C1 segment of cervical spinal cord (tissue), 14 donors: ENCODE measurements at regions not wholly inside any gene's neighbourhood (a gene's known extent, or its start where the extent isn't known, plus 50 kb on each side); places are given as distances from the start of the nearest gene placed in this dataset.

Experiments used
- DNase-seq, 14 donors: peaks; one replicate each; lab custom pipeline; 2025; lab: John Stamatoyannopoulos, UW

- no peak for DNase-seq
Measured at GRCh38 chr12:41768456-41768855, 376.2 kb downstream of the GXYLT1 start.

GRCh38 chr12:41762691-41763090 is 382.0 kb downstream of the GXYLT1 start:
- no peak for DNase-seq

- no peak for DNase-seq
Measured at GRCh38 chr12:41745593-41745992, 399.1 kb downstream of the GXYLT1 start.

GRCh38 chr12:41743835-41744234 is 400.8 kb downstream of the GXYLT1 start:
- DNase-seq = no peak

GRCh38 chr12:41739066-41739465 is 405.6 kb downstream of the GXYLT1 start:
- no peak for DNase-seq

GRCh38 chr12:41737423-41737822 is 407.3 kb downstream of the GXYLT1 start:
- DNase-seq = no peak

GRCh38 chr12:41736436-41736835 is 408.2 kb downstream of the GXYLT1 start:
- no peak for DNase-seq

GRCh38 chr12:41731691-41732090 is 413.0 kb downstream of the GXYLT1 start:
- no peak for DNase-seq

GRCh38 chr12:41731061-41731460 is 413.6 kb downstream of the GXYLT1 start:
- DNase-seq = no peak

- no peak for DNase-seq
Measured at GRCh38 chr12:41724216-41724615, 420.5 kb downstream of the GXYLT1 start.

GRCh38 chr12:41719214-41719613 is 425.5 kb downstream of the GXYLT1 start:
- no peak for DNase-seq

- DNase-seq = no peak
Measured at GRCh38 chr12:41715256-41715655, 429.4 kb downstream of the GXYLT1 start.

GRCh38 chr12:41709463-41710285 is 435.0 kb downstream of the GXYLT1 start:
- DNase-seq = no peak

- DNase-seq = no peak
Measured at GRCh38 chr12:41709012-41709411, 435.7 kb downstream of the GXYLT1 start.

- no peak for DNase-seq
Measured at GRCh38 chr12:41706376-41706775, 438.3 kb downstream of the GXYLT1 start.

GRCh38 chr12:41701943-41702601 is 442.6 kb downstream of the GXYLT1 start:
- no peak for DNase-seq

GRCh38 chr12:41700940-41701339 is 443.7 kb downstream of the GXYLT1 start:
- no peak for DNase-seq

- no peak for DNase-seq
Measured at GRCh38 chr12:41699658-41700057, 445.0 kb downstream of the GXYLT1 start.

GRCh38 chr12:41697161-41697560 is 447.5 kb downstream of the GXYLT1 start:
- no peak for DNase-seq

GRCh38 chr12:41684997-41685396 is 459.7 kb downstream of the GXYLT1 start:
- no peak for DNase-seq

GRCh38 chr12:41683513-41684240 is 461.0 kb downstream of the GXYLT1 start:
- DNase-seq = no peak

- DNase-seq = no peak
Measured at GRCh38 chr12:41683023-41683422, 461.7 kb downstream of the GXYLT1 start.
